PC-3 (cell line): ENCODE measurements at regions not wholly inside any gene's neighbourhood (a gene's known extent, or its start where the extent isn't known, plus 50 kb on each side); places are given as distances from the start of the nearest gene placed in this dataset.

Experiments used
- ATAC-seq: fragments of 200-7000 bp; cut with Tn5 transposase; 2 replicates; pipeline ENCODE4 v1.9.1; 2020; ENCODE audit warnings: mild to moderate bottlenecking, moderate library complexity
- BruUV-seq: library from RNA; stranded (reverse); fragments of 400-500 nt; replicated peaks from 2 replicates; lab custom pipeline; 2021; lab: Mats Ljungman, UMichigan
- CTCF ChIA-PET: fragments of 300-600 bp; sonication (Branson Sonifier 250); formaldehyde crosslinking; loops from one replicate; lab custom pipeline; 2022; ENCODE audit warnings: antibody characterized with exemption; lab: Charles Lee
- POLR2A ChIA-PET: fragments of 300-600 bp; sonication (Branson Sonifier 250); formaldehyde crosslinking; loops from one replicate; lab custom pipeline; 2022; ENCODE audit warnings: antibody characterized with exemption; ENCODE audit not compliant: unreplicated experiment; lab: Charles Lee
- DNase-seq: peaks from one replicate; pipeline ENCODE4 v3.0.0-alpha.2; 2015
- H2AFZ ChIP-seq: fragments of 300-600 bp; sonication (generic); 2 replicates; pipeline ENCODE4 v1.6.0; 2016; ENCODE audit warnings: antibody characterized with exemption, low read length
- H3F3A ChIP-seq: fragments of 300-600 bp; sonication (generic); one replicate; pipeline ENCODE4 v1.6.0; 2017; ENCODE audit warnings: antibody characterized with exemption, low read length, control low read depth, mild to moderate bottlenecking; ENCODE audit not compliant: unreplicated experiment
- H3K27ac ChIP-seq: fragments of 300-600 bp; sonication (generic); 2 replicates; pipeline ENCODE4 v1.5.1; 2016; ENCODE audit warnings: mild to moderate bottlenecking, low read length
- H3K27me3 ChIP-seq: fragments of 300-600 bp; sonication (generic); 2 replicates; pipeline ENCODE4 v1.6.1; 2016; ENCODE audit warnings: low read length, mixed read lengths
- H3K36me3 ChIP-seq: fragments of 300-600 bp; sonication (generic); 2 replicates; pipeline ENCODE4 v1.6.1; 2016; ENCODE audit warnings: low read depth, mixed run types, low read length, mixed read lengths
- H3K4me1 ChIP-seq: fragments of 300-600 bp; sonication (generic); 2 replicates; pipeline ENCODE4 v1.5.1; 2016; ENCODE audit warnings: low read length; ENCODE audit not compliant: insufficient read depth
- H3K4me2 ChIP-seq: fragments of 300-600 bp; sonication (generic); 2 replicates; pipeline ENCODE4 v1.6.0; 2016; ENCODE audit warnings: low read length
- H3K4me3 ChIP-seq: fragments of 300-600 bp; sonication (generic); 2 replicates; pipeline ENCODE4 v1.5.1; 2016; ENCODE audit warnings: mild to moderate bottlenecking, low read length, mixed read lengths
- H3K79me2 ChIP-seq: fragments of 300-600 bp; sonication (generic); 2 replicates; pipeline ENCODE4 v1.6.1; 2017; ENCODE audit warnings: low read length, mixed read lengths
- H3K9ac ChIP-seq: fragments of 300-600 bp; sonication (generic); 2 replicates; pipeline ENCODE4 v1.6.0; 2016; ENCODE audit warnings: mild to moderate bottlenecking, low read length
- H3K9me2 ChIP-seq: fragments of 300-600 bp; sonication (generic); replicated peaks from 2 replicates; pipeline ENCODE4 v1.6.1; 2016; ENCODE audit warnings: mixed run types, low read length, mixed read lengths
- H3K9me3 ChIP-seq: fragments of 300-600 bp; sonication (generic); 2 replicates; pipeline ENCODE4 v1.6.1; 2016; ENCODE audit warnings: low read length, mixed read lengths
- H4K20me1 ChIP-seq: fragments of 300-600 bp; sonication (generic); 2 replicates; pipeline ENCODE4 v1.6.1; 2016; ENCODE audit warnings: low read length, mixed read lengths
- EZH2 ChIP-seq: fragments of 300-600 bp; sonication (generic); IDR thresholded peaks from one replicate; pipeline ENCODE4 v1.6.1; 2017; ENCODE audit warnings: antibody characterized with exemption, mild to moderate bottlenecking, low read length; ENCODE audit not compliant: unreplicated experiment
- EZH2phosphoT487 ChIP-seq: fragments of 300-600 bp; sonication (generic); IDR thresholded peaks from 2 replicates; pipeline ENCODE4 v1.6.1; 2018; ENCODE audit warnings: mild to moderate bottlenecking, antibody characterized with exemption, low read length, borderline replicate concordance
- intact Hi-C: fragments of 100-400 bp; cut with micrococcal nuclease; formaldehyde crosslinking; loops from 2 replicates; pipeline ENCODE4 v1.9.0; 2023
- TF ChIP-seq, protein P1 (sequence below): fragments of 300-600 bp; sonication (generic); conservative IDR thresholded peaks from 2 replicates; pipeline ENCODE4 v1.5.1; 2017; ENCODE audit warnings: antibody characterized with exemption, low read depth, mild to moderate bottlenecking, low read length

DNA sequence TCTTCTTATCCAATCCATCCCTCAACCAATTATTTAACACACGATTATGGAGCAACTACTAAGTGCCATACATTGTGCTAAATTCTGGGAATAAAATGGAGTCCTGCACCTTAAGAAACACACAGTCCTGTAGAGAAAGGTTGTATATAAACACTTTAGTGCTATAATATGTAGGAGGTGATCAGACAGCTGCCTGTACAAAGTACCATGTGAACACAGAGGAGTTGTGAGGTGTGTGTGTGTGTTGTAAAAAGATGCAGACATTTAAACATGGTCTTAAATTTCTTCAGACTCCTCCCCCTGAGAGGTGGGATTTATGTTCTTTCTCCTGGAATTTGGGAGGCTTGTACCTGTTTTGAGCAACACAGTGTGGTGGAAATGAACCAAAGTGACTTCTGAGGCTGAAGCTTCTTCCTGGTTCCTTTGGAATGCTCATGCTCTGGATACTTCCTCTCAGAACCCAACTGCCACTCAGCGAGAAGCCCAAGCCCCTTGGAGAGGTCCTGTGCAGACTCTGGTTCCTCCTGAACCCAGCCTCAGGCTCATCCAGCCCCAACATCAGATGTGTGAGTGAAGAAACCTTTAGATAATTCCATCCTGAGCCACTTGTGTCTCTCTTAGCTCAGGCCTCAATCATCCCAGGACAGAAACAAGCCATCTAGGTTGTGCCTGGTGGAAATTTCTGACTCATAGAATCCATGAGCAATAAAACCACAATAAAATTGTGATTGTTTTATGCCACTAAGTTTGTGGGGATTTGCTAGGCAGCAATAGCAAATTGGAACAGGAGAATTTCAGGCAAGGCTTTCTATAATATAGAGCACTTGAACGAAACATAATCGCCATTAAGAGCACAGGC is 161.2 kb upstream of the FAM3C start:
- CTCF ChIA-PET = no interaction called here
- intact Hi-C loops = loop anchor here (5.0 kb wide), 1 partner anchor 425 kb away; no protein-coding TSS in a partner anchor
- no peaks in the 10 kb centered on the region for H3K27me3 ChIP-seq
- peak overlapping the region; percentile 47; the same call in 1 of the 2 replicates for H2AFZ ChIP-seq
- H3K4me3 ChIP-seq = no peak overlapping the region
- DNase-seq = peak; percentile 50
- H4K20me1 ChIP-seq = no peaks in the 10 kb centered on the region
- POLR2A ChIA-PET = no interaction called here
- H3K36me3 ChIP-seq = no peaks in the 10 kb centered on the region
- no peak overlapping the region for H3K9ac ChIP-seq
- ATAC-seq = peak; percentile 92
- H3K9me3 ChIP-seq = no peaks in the 10 kb centered on the region
- no peak overlapping the region for H3K4me2 ChIP-seq
- BruUV-seq = no TSS peak
- TF ChIP-seq, protein P1, sequence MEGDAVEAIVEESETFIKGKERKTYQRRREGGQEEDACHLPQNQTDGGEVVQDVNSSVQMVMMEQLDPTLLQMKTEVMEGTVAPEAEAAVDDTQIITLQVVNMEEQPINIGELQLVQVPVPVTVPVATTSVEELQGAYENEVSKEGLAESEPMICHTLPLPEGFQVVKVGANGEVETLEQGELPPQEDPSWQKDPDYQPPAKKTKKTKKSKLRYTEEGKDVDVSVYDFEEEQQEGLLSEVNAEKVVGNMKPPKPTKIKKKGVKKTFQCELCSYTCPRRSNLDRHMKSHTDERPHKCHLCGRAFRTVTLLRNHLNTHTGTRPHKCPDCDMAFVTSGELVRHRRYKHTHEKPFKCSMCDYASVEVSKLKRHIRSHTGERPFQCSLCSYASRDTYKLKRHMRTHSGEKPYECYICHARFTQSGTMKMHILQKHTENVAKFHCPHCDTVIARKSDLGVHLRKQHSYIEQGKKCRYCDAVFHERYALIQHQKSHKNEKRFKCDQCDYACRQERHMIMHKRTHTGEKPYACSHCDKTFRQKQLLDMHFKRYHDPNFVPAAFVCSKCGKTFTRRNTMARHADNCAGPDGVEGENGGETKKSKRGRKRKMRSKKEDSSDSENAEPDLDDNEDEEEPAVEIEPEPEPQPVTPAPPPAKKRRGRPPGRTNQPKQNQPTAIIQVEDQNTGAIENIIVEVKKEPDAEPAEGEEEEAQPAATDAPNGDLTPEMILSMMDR = no peak
- TF ChIP-seq EZH2phosphoT487 (no peak), EZH2 (no peak)
- no peaks in the 10 kb centered on the region for H3K9me2 ChIP-seq
- H3F3A ChIP-seq = no peaks in the 10 kb centered on the region
- H3K27ac ChIP-seq = no peak overlapping the region
- H3K4me1 ChIP-seq = 0 out of 2 replicates have a peak, but pooled peaks cover 6% of the 10 kb centered on the region
- H3K79me2 ChIP-seq = no peaks in the 10 kb centered on the region

GRCh38 chr7:121555558-121555957 is 159.4 kb upstream of the FAM3C start:
- no peak for TF ChIP-seq EZH2
- TF ChIP-seq EZH2phosphoT487 = no peak
- TF ChIP-seq, protein P1 = no peak
- no peak overlapping the region for H3K9ac ChIP-seq
- intact Hi-C loops = loop anchor here (5.0 kb wide), 1 partner anchor 423 kb away; no protein-coding TSS in a partner anchor
- ATAC-seq = no peak
- H3K9me2 ChIP-seq = no peaks in the 10 kb centered on the region
- H3K4me3 ChIP-seq = no peak overlapping the region
- ChIA-PET CTCF (no interaction called here), POLR2A (no interaction called here)
- H3K79me2 ChIP-seq = no peaks in the 10 kb centered on the region
- DNase-seq = no peak
- H3K4me2 ChIP-seq = no peak overlapping the region
- H3K36me3 ChIP-seq = no peaks in the 10 kb centered on the region
- no peaks in the 10 kb centered on the region for H3K27me3 ChIP-seq
- H3F3A ChIP-seq = no peaks in the 10 kb centered on the region
- H3K27ac ChIP-seq = no peak overlapping the region
- no peak overlapping the region for H2AFZ ChIP-seq
- no peaks in the 10 kb centered on the region for H4K20me1 ChIP-seq
- H3K9me3 ChIP-seq = no peaks in the 10 kb centered on the region
- 0 out of 2 replicates have a peak, but pooled peaks cover 6% of the 10 kb centered on the region for H3K4me1 ChIP-seq
- BruUV-seq = no TSS peak
